Testis (tissue), 2 donors: ENCODE measurements at regions not wholly inside any gene's neighbourhood (a gene's known extent, or its start where the extent isn't known, plus 50 kb on each side); places are given as distances from the start of the nearest gene placed in this dataset.
"Not testable (repeated sequence)": the region's sequence is repeated elsewhere in the genome, so short reads cannot be mapped to it uniquely, and the experiment has no call there.

Experiments used
- DNase-seq: peaks from one replicate; pipeline ENCODE4 v3.0.0-alpha.2; 2019
- H3K27ac ChIP-seq, 2 donors: fragments of 200-600 bp; sonication (generic); one replicate each; pipeline ENCODE4 v1.5.1; 2019
- H3K27me3 ChIP-seq: fragments of 200-600 bp; sonication (generic); one replicate; pipeline ENCODE4 v1.5.1; 2019
- H3K36me3 ChIP-seq: fragments of 200-600 bp; sonication (generic); one replicate; pipeline ENCODE4 v1.5.1; 2017; ENCODE audit warnings: low read depth; ENCODE audit errors: missing control alignments
- H3K4me1 ChIP-seq: fragments of 200-600 bp; sonication (generic); one replicate; pipeline ENCODE4 v1.5.1; 2019
- H3K4me3 ChIP-seq, 2 donors: fragments of 200-600 bp; sonication (generic); one replicate each; pipeline ENCODE4 v1.5.1; 2017 to 2019
- H3K9me3 ChIP-seq: fragments of 200-600 bp; sonication (generic); one replicate; pipeline ENCODE4 v1.5.1; 2017
- POLR2A ChIP-seq: fragments of 450-650 bp; IDR thresholded peaks from one replicate; pipeline ENCODE4 v1.6.1; 2017; ENCODE audit warnings: antibody characterized with exemption, mild to moderate bottlenecking, moderate library complexity
- WGBS, 2 donors: methylation state at CpG; one replicate each; pipeline ENCODE4 v1.1.5; 2018; 5-methylcytosine and 5-hydroxymethylcytosine counted together
- intact Hi-C: fragments of 100-400 bp; cut with DNase I; formaldehyde crosslinking; loops from one replicate; pipeline ENCODE4 v1.15.1; 2023; ENCODE audit warnings: low total_unique reads
- TF ChIP-seq, protein P1 (sequence below), 3 experiments: fragments of 450-650 bp in 2 of 3; fragments of 200-600 bp in 1 of 3; sonication (generic) in 1 of 3; IDR thresholded peaks; one replicate each; pipeline ENCODE4 v1.5.1; 2016 to 2019; ENCODE audit warnings: antibody characterized with exemption in 3 of 3, mild to moderate bottlenecking in 2 of 3, moderate library complexity in 1 of 3

DNA sequence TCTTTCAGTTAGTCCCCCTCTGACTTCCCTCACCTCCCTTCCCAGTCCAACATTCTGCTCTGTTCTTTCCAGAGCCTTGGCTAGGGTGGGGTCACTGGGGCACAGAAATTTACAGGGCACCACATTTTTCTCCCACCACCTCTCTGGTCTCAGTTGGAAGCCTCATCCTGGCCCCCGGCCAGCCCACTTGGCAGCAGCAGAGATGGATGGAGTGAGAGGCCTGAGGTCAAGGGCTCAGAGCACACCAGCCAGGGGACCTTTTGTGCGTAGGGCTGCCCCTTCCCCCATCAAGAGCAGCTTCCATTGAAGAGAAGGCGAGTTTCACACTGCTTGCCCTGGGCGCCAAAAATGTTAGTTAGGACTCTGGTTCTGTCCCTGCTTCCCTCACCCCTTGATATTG is 230.9 kb downstream of the SOX3 start:
- no peaks in the 10 kb centered on the region for H3K36me3 ChIP-seq
- 41 to 57% methylated on average over 3 to 4 of the region's 4 CpGs for WGBS, 2 donors
- DNase-seq = no peak
- intact Hi-C loops = no loop called here
- TF ChIP-seq POLR2A = no peak
- TF ChIP-seq, protein P1, sequence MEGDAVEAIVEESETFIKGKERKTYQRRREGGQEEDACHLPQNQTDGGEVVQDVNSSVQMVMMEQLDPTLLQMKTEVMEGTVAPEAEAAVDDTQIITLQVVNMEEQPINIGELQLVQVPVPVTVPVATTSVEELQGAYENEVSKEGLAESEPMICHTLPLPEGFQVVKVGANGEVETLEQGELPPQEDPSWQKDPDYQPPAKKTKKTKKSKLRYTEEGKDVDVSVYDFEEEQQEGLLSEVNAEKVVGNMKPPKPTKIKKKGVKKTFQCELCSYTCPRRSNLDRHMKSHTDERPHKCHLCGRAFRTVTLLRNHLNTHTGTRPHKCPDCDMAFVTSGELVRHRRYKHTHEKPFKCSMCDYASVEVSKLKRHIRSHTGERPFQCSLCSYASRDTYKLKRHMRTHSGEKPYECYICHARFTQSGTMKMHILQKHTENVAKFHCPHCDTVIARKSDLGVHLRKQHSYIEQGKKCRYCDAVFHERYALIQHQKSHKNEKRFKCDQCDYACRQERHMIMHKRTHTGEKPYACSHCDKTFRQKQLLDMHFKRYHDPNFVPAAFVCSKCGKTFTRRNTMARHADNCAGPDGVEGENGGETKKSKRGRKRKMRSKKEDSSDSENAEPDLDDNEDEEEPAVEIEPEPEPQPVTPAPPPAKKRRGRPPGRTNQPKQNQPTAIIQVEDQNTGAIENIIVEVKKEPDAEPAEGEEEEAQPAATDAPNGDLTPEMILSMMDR (IDR thresholded peaks at IDR 0.05) = no peak
- H3K9me3 ChIP-seq = no peaks in the 10 kb centered on the region
- H3K27me3 ChIP-seq = no peaks in the 10 kb centered on the region
- no peak overlapping the region for H3K27ac ChIP-seq
- no peaks in the 10 kb centered on the region for H3K4me1 ChIP-seq
- H3K4me3 ChIP-seq = no peak overlapping the region

DNA sequence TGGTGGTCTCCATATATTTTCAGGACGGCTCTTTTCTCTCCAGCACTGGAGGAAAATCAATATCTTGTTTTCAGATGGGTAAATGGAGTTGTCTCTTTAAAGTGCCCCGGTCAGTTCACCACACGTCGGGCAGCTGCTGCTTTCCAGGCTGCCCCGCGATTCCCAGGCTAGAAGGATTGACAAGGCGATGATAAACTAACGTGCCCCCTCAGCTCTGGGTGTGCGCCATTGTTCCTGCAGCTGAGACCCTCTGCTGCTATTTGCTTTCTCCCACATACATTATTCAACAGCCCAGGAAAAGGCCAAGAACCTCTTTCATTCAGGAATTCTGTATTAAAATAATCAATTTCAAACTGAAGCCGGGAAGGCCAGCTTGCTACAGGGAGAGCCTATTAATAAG is 254.5 kb downstream of the SOX3 start:
- no peak for DNase-seq
- Histone ChIP-seq H3K4me1 (no peaks in the 10 kb centered on the region), H3K4me3 (no peak overlapping the region), H3K9me3 (no peaks in the 10 kb centered on the region), H3K27ac (no peak overlapping the region), H3K36me3 (no peaks in the 10 kb centered on the region), H3K27me3 (no peaks in the 10 kb centered on the region)
- intact Hi-C loops = no loop called here
- 34 to 35% methylated on average over 10 of the region's 10 CpGs for WGBS, 2 donors
- TF ChIP-seq POLR2A = no peak
- TF ChIP-seq, protein P1 (IDR thresholded peaks at IDR 0.05) = no peak

DNA sequence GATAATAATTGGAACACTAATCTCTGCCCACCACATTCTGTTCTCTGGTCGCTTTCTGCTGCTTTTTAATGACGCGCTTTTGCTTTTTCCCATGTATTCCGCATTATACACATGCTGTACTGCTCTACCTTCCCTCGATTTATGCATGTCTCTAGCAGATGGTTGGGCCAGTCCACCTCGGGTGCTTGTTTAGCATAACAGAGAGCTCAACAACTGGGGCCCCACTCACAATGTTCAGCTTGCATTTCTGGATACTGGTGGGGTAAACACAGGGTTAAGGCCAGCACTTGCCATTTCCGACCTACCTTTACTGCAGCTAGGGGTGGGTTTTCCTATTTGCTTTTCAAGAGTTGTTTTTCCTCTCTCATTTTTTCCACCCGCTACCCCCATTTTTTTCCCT is 255.8 kb downstream of the SOX3 start:
- Histone ChIP-seq H3K4me3 (no peak overlapping the region), H3K36me3 (no peaks in the 10 kb centered on the region), H3K9me3 (no peaks in the 10 kb centered on the region), H3K27ac (no peak overlapping the region), H3K27me3 (no peaks in the 10 kb centered on the region), H3K4me1 (no peaks in the 10 kb centered on the region)
- WGBS, 2 donors = 35 to 37% methylated on average over 8 of the region's 8 CpGs
- TF ChIP-seq, protein P1 (IDR thresholded peaks at IDR 0.05) = no peak
- DNase-seq = no peak
- intact Hi-C loops = no loop called here

DNA sequence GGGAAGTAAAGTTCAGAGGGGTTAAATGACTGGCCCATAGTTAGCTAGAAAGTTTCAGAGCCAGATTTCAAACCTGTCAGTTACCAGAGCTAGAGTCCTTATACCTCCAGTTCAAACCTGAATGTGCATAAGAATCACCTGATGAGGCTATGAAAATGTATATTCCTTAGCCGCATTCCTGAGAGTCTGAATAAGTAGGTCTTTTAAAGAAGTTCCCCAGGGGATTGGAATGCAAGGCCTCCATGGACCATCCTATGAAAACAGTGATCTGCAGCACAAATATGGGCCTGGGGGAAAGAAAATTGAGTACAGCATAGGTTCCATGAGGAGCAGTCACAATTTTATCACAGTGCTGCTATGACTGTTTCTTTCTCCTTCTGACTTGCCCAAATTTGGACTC is 263.9 kb upstream of the CXorf66 start:
- intact Hi-C loops = no loop called here
- no peaks in the 10 kb centered on the region for H3K27me3 ChIP-seq
- 23 to 86% methylated on average over 1 of the region's 1 CpG for WGBS, 2 donors
- H3K4me3 ChIP-seq = no peak overlapping the region
- no peaks in the 10 kb centered on the region for H3K4me1 ChIP-seq
- H3K27ac ChIP-seq = no peak overlapping the region
- no peak for TF ChIP-seq POLR2A
- TF ChIP-seq, protein P1 (IDR thresholded peaks at IDR 0.05) = no peak
- no peaks in the 10 kb centered on the region for H3K9me3 ChIP-seq
- H3K36me3 ChIP-seq = no peaks in the 10 kb centered on the region
- no peak for DNase-seq

DNA sequence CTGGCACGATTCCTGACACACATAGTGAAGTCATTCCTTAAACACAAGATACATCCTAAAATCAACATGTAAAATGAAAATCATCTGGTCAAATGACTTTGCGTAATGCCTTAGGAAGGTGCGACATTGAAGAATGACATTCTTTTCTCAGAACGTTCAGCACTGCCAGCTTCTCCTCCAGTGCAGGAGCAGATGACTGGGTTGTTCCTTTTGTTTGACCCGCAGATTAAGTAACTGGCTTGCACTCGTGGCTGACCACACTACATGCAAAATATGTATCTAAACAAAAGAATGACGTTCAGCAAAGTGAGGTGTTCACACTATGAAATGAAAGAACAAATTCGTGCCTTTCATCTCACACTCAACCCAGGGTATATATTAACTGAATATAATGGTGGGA is 260.7 kb upstream of the CXorf66 start:
- H3K36me3 ChIP-seq, H3K9me3 ChIP-seq, H3K27me3 ChIP-seq, H3K27ac ChIP-seq, intact Hi-C loops, DNase-seq, H3K4me3 ChIP-seq, H3K4me1 ChIP-seq: not testable (repeated sequence)
- 58 to 82% methylated on average over 7 to 8 of the region's 8 CpGs for WGBS, 2 donors

DNA sequence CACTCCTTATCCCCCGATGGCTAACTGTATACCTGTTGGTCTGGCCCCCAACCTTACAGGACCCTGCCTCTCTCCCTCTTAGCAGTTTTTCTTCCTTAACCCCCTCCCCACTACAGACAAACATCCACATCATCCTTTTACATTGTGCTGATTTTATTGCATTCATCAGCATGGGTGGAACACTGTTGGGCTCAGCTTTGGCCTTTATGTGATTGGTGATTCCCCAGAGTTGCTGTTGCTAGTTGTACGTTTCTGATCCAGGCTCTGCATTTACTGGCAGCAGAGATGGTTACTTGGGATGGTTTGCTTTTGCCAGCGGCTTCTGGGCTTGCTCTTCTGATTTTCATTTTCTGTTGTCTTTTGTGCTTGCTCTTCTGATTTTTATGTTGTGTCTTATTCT is 250.6 kb upstream of the CXorf66 start:
- H3K27me3 ChIP-seq, H3K27ac ChIP-seq, H3K4me1 ChIP-seq, H3K36me3 ChIP-seq, H3K4me3 ChIP-seq, H3K9me3 ChIP-seq, intact Hi-C loops, DNase-seq: not testable (repeated sequence)
- 85% methylated on average over 2 of the region's 3 CpGs; no CpG with 5 or more reads in 1 of the 2 donors for WGBS, 2 donors

DNA sequence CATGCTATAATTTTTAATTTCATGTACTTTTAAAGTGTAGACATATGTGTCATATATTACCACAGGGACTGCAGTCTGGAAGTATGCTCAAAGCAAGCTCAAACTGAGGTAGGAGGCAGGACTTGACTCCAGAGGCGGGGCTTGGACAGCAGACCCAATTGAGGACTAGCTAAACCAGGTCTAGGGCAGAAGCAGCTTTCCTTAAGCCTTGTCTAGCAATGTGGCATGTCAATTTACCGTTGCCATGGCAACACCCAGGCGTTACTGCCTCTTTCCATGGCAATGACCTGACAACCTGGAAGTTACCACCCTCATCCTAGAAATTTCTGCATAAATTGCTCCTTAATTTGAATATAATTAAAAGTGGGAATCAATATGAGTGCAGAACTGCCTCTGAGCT is 249.2 kb upstream of the CXorf66 start:
- WGBS, 2 donors = 17% methylated on average over 2 of the region's 3 CpGs; no CpG with 5 or more reads in 1 of the 2 donors
- H3K9me3 ChIP-seq, H3K27ac ChIP-seq, H3K36me3 ChIP-seq, H3K4me3 ChIP-seq, DNase-seq, H3K4me1 ChIP-seq, intact Hi-C loops, H3K27me3 ChIP-seq: not testable (repeated sequence)
